ENCODE measurements at regions not wholly inside any gene's neighbourhood (a gene's known extent, or its start where the extent isn't known, plus 50 kb on each side); places are given as distances from the start of the nearest gene placed in this dataset.

DNA sequence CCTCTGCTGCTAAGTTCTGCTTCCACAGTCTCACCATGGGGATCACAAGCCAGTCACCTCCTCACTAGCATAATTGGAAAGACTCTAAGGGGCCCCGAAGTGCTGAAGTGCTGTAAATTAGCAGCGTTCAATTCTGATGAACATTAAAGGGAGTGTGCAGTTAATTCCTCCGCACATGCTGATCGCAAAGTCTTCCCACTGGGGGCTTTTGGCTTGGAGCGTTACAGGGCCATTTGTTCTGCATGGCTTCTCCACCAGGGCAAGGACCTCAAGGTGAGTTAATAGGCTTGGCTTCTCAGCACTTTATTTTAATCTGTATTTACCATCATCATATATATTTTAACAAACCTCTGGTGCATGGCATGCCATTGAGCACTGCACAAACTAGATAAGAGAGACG, 216.3 kb upstream of the PARD3B start:
- DNase-seq: no peak
- Histone ChIP-seq H3K36me3 (no peaks in the 10 kb centered on the region), H3K9me3 (no peaks in the 10 kb centered on the region), H3K4me1 (peaks cover 0 to 10% (median 0%) of the 10 kb centered on the region in 4 donors), H3K27me3 (no peaks in the 10 kb centered on the region), H3K27ac (no peak overlapping the region), H3K4me3 (no peak overlapping the region)
- WGBS, 2 donors: 94% methylated on average over 6 of the region's 6 CpGs
- no peak for TF ChIP-seq POLR2AphosphoS5 (IDR thresholded peaks at IDR 0.05)
- TF ChIP-seq EP300 (IDR thresholded peaks at IDR 0.05): no peak
- no peak for TF ChIP-seq POLR2A (IDR thresholded peaks at IDR 0.05)
- intact Hi-C loops (cut with DNase I): loop anchor here (5.0 to 10.0 kb wide), 3 partner anchors 304 to 916 kb away; no protein-coding TSS in a partner anchor

DNA sequence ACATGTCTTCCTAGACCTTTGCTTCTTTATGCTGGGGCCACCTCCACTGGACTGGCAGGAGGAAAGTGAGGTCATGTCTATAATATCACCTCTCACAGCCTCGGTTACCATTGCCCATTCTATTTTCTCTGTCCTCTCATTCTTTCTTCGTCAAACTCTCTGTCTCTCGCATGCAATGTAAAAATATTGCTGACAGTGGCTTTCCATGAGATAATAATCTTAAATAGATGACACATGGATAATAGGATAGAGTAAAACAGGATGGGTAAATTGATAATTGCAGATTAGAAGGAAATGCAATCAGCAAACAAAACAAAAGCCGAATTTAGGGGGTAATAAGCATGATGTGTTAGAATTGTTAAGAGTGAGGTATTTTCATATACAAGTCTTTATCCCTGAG, 215.7 kb upstream of the PARD3B start:
- H3K4me3 ChIP-seq: no peak overlapping the region
- DNase-seq: no peak
- no peak overlapping the region for H3K27ac ChIP-seq
- peaks cover 0 to 10% (median 0%) of the 10 kb centered on the region in 4 donors for H3K4me1 ChIP-seq
- no peak for TF ChIP-seq EP300 (IDR thresholded peaks at IDR 0.05)
- TF ChIP-seq, protein P1, sequence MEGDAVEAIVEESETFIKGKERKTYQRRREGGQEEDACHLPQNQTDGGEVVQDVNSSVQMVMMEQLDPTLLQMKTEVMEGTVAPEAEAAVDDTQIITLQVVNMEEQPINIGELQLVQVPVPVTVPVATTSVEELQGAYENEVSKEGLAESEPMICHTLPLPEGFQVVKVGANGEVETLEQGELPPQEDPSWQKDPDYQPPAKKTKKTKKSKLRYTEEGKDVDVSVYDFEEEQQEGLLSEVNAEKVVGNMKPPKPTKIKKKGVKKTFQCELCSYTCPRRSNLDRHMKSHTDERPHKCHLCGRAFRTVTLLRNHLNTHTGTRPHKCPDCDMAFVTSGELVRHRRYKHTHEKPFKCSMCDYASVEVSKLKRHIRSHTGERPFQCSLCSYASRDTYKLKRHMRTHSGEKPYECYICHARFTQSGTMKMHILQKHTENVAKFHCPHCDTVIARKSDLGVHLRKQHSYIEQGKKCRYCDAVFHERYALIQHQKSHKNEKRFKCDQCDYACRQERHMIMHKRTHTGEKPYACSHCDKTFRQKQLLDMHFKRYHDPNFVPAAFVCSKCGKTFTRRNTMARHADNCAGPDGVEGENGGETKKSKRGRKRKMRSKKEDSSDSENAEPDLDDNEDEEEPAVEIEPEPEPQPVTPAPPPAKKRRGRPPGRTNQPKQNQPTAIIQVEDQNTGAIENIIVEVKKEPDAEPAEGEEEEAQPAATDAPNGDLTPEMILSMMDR (IDR thresholded peaks at IDR 0.05): no peak
- TF ChIP-seq POLR2AphosphoS5 (IDR thresholded peaks at IDR 0.05): no peak
- TF ChIP-seq POLR2A (IDR thresholded peaks at IDR 0.05): no peak
- no peaks in the 10 kb centered on the region for H3K36me3 ChIP-seq
- intact Hi-C loops (cut with DNase I): loop anchor here (5.0 to 10.0 kb wide), 3 partner anchors 305 to 915 kb away; no protein-coding TSS in a partner anchor
- H3K9me3 ChIP-seq: no peaks in the 10 kb centered on the region
- 86 to 89% methylated on average over 4 of the region's 4 CpGs for WGBS, 2 donors
- no peaks in the 10 kb centered on the region for H3K27me3 ChIP-seq

DNA sequence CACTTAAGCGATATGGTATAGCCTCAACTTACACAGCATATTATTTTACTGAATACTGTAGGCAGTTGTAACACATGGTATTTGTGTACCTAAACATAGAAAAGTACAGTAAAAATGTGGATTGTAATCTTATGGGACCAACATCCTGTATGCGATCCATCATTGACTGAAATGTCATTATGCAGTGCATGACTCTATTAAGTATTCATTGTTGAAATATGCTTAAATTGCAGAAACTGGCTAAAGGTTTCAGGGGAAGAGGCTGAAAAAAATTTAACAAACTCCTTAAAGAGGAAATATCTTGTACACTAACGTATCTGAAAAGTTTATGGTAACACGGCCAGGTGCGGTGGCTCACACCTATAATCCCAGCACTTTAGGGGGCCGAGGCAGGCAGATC, 214.1 kb upstream of the PARD3B start:
- DNase-seq: no peak
- WGBS, 2 donors: 91 to 94% methylated on average over 6 of the region's 6 CpGs
- no peak overlapping the region for H3K27ac ChIP-seq
- TF ChIP-seq, protein P1 (IDR thresholded peaks at IDR 0.05): no peak
- no peak for TF ChIP-seq EP300 (IDR thresholded peaks at IDR 0.05)
- no peak for TF ChIP-seq POLR2AphosphoS5 (IDR thresholded peaks at IDR 0.05)
- TF ChIP-seq POLR2A (IDR thresholded peaks at IDR 0.05): no peak
- H3K4me3 ChIP-seq: no peak overlapping the region
- H3K36me3 ChIP-seq: no peaks in the 10 kb centered on the region
- no peaks in the 10 kb centered on the region for H3K9me3 ChIP-seq
- no peaks in the 10 kb centered on the region for H3K27me3 ChIP-seq
- intact Hi-C loops (cut with DNase I): no loop called here
- H3K4me1 ChIP-seq: peaks cover 0 to 8% (median 5%) of the 10 kb centered on the region in 4 donors

GRCh38 chr2:204331988-204332387, 213.3 kb upstream of the PARD3B start:
- Histone ChIP-seq H3K27ac (no peak overlapping the region), H3K36me3 (no peaks in the 10 kb centered on the region), H3K4me1 (peaks cover 0 to 15% (median 11%) of the 10 kb centered on the region in 4 donors), H3K27me3 (no peaks in the 10 kb centered on the region), H3K9me3 (no peaks in the 10 kb centered on the region), H3K4me3 (no peak overlapping the region)
- no peak for DNase-seq
- 66 to 87% methylated on average over 2 of the region's 2 CpGs for WGBS, 2 donors
- TF ChIP-seq POLR2AphosphoS5 (IDR thresholded peaks at IDR 0.05) (no peak), POLR2A (IDR thresholded peaks at IDR 0.05) (no peak), EP300 (IDR thresholded peaks at IDR 0.05) (no peak)
- TF ChIP-seq, protein P1 (IDR thresholded peaks at IDR 0.05): no peak
- intact Hi-C loops (cut with DNase I): no loop called here

DNA sequence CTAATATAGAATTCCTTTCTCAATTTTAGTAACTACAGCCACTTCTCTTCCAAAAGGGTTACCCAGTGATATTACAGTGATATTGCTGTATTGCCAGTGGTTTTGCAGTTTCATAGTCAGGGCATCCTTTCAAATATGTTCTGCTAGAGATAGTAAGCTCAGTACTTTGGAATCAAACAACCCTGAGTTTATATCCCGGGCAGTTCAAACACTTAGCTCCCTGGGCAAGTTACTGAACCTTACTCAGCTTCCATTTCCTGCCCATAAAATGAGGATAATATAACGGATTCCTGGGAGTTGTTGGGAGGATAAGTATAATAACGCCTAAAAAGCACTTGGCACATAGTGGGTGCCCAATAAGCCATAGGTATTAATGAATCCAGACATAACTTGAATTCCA, 212.6 kb upstream of the PARD3B start:
- no peak for DNase-seq
- no peaks in the 10 kb centered on the region for H3K27me3 ChIP-seq
- intact Hi-C loops (cut with DNase I): no loop called here
- peaks cover 0 to 15% (median 11%) of the 10 kb centered on the region in 4 donors for H3K4me1 ChIP-seq
- H3K9me3 ChIP-seq: no peaks in the 10 kb centered on the region
- H3K27ac ChIP-seq: no peak overlapping the region
- WGBS, 2 donors: 17 to 66% methylated on average over 3 of the region's 3 CpGs
- H3K4me3 ChIP-seq: no peak overlapping the region
- no peaks in the 10 kb centered on the region for H3K36me3 ChIP-seq
- TF ChIP-seq EP300 (IDR thresholded peaks at IDR 0.05) (no peak), POLR2AphosphoS5 (IDR thresholded peaks at IDR 0.05) (no peak), POLR2A (IDR thresholded peaks at IDR 0.05) (no peak)
- TF ChIP-seq, protein P1 (IDR thresholded peaks at IDR 0.05): no peak
